ENCODE measurements at regions not wholly inside any gene's neighbourhood (a gene's known extent, or its start where the extent isn't known, plus 50 kb on each side); places are given as distances from the start of the nearest gene placed in this dataset.

DNA sequence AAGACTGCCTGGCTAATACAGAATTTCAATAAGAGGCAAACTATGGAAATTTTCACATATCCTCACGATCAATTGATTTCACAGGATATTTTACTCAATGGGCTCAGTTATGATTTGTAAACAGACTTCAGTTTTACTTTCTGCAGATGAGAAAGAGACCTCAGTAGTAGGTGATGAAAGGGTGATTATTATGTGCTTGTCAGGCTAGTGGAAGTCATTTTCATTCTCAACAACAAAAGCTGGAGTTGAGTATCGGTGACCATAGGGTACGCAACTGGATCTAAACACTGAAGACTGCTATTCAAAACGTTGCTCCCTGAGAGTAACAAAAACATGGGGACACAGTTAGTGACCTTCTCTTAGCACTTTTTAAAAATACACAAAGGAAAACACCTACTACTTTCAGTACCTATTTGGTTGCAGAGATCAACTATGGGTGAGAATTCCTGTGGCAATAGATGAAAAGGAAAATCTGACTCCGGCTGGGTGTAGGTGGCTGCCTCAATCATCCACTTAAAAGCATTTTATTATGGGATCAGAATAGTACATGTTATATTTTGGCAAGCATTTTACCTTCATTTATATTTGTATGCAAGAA lies 126.2 kb upstream of the VRK2 start:
- no peak overlapping the region for H3K4me3 ChIP-seq (ENCODE audit: low read depth in 2 of 2, low read length in 2 of 2)
- BruUV-seq (replicated peaks): no TSS peak
- H3K36me3 ChIP-seq (ENCODE audit: control insufficient read depth, insufficient read depth, low read length): no peaks in the 10 kb centered on the region
- POLR2A ChIA-PET: no interaction called here
- in situ Hi-C loops (cut with HindIII; ENCODE audit: low pct_unique_long_range_greater_than_20kb, low sequenced_read_pairs): no loop called here
- intact Hi-C loops (cut with micrococcal nuclease; ENCODE audit: unreplicated experiment): no loop called here
- no peaks in the 10 kb centered on the region for H3K27me3 ChIP-seq (ENCODE audit: control insufficient read depth, insufficient read depth, low read length)
- no peak for ATAC-seq
- no peaks in the 10 kb centered on the region for H3K9me3 ChIP-seq (ENCODE audit: control insufficient read depth, insufficient read depth, low read depth, low read length)
- CTCF ChIA-PET: no interaction called here
- no peaks in the 10 kb centered on the region for H3K4me1 ChIP-seq (ENCODE audit: control insufficient read depth, insufficient read depth, low read length)
- TF ChIP-seq, protein P1, sequence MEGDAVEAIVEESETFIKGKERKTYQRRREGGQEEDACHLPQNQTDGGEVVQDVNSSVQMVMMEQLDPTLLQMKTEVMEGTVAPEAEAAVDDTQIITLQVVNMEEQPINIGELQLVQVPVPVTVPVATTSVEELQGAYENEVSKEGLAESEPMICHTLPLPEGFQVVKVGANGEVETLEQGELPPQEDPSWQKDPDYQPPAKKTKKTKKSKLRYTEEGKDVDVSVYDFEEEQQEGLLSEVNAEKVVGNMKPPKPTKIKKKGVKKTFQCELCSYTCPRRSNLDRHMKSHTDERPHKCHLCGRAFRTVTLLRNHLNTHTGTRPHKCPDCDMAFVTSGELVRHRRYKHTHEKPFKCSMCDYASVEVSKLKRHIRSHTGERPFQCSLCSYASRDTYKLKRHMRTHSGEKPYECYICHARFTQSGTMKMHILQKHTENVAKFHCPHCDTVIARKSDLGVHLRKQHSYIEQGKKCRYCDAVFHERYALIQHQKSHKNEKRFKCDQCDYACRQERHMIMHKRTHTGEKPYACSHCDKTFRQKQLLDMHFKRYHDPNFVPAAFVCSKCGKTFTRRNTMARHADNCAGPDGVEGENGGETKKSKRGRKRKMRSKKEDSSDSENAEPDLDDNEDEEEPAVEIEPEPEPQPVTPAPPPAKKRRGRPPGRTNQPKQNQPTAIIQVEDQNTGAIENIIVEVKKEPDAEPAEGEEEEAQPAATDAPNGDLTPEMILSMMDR (IDR thresholded peaks at IDR 0.05): no peak
- TF ChIP-seq TCF7L2 (IDR thresholded peaks at IDR 0.05; ENCODE audit: low read depth, low read length): no peak
- TF ChIP-seq, protein P2, sequence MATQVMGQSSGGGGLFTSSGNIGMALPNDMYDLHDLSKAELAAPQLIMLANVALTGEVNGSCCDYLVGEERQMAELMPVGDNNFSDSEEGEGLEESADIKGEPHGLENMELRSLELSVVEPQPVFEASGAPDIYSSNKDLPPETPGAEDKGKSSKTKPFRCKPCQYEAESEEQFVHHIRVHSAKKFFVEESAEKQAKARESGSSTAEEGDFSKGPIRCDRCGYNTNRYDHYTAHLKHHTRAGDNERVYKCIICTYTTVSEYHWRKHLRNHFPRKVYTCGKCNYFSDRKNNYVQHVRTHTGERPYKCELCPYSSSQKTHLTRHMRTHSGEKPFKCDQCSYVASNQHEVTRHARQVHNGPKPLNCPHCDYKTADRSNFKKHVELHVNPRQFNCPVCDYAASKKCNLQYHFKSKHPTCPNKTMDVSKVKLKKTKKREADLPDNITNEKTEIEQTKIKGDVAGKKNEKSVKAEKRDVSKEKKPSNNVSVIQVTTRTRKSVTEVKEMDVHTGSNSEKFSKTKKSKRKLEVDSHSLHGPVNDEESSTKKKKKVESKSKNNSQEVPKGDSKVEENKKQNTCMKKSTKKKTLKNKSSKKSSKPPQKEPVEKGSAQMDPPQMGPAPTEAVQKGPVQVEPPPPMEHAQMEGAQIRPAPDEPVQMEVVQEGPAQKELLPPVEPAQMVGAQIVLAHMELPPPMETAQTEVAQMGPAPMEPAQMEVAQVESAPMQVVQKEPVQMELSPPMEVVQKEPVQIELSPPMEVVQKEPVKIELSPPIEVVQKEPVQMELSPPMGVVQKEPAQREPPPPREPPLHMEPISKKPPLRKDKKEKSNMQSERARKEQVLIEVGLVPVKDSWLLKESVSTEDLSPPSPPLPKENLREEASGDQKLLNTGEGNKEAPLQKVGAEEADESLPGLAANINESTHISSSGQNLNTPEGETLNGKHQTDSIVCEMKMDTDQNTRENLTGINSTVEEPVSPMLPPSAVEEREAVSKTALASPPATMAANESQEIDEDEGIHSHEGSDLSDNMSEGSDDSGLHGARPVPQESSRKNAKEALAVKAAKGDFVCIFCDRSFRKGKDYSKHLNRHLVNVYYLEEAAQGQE (IDR thresholded peaks at IDR 0.05; ENCODE audit: insufficient read depth in 1 of 2, low read depth in 2 of 2, low read length in 1 of 2): no peak
- no peak for TF ChIP-seq POLR2AphosphoS5 (IDR thresholded peaks at IDR 0.05; ENCODE audit: low read depth, low read length)
- TF ChIP-seq SIN3A (IDR thresholded peaks at IDR 0.05; ENCODE audit: borderline replicate concordance, insufficient read depth, low read depth, low read length): no peak
- DNase-seq (ENCODE audit: low read depth, low spot score): no peak
- no peak overlapping the region for H3K27ac ChIP-seq (ENCODE audit: low read length)

DNA sequence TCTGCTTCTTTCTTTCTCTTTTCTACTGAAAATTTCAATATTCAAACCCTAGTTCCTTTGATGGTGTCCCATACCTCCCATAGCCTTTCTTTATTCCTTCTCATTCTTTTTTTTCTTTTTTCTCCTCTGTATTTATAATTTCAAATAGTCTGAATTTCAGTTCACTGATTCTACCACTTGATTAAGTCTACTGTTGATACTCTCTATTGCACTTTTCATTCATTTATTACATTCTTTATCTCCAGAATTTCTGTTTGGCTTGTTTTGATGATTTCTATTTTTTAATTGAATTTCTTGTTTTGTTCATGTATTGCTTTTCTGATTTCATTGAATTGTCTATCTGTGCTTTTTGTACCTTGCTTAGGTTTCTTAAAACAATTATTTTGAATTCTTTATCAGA lies 111.9 kb upstream of the VRK2 start:
- H3K36me3 ChIP-seq (ENCODE audit: control insufficient read depth, insufficient read depth, low read length): no peaks in the 10 kb centered on the region
- TF ChIP-seq SIN3A (IDR thresholded peaks at IDR 0.05; ENCODE audit: borderline replicate concordance, insufficient read depth, low read depth, low read length) (no peak), TCF7L2 (IDR thresholded peaks at IDR 0.05; ENCODE audit: low read depth, low read length) (no peak), POLR2AphosphoS5 (IDR thresholded peaks at IDR 0.05; ENCODE audit: low read depth, low read length) (no peak)
- TF ChIP-seq, protein P1 (IDR thresholded peaks at IDR 0.05): no peak
- TF ChIP-seq, protein P2 (IDR thresholded peaks at IDR 0.05; ENCODE audit: insufficient read depth in 1 of 2, low read depth in 2 of 2, low read length in 1 of 2): no peak
- no TSS peak for BruUV-seq (replicated peaks)
- H3K9me3 ChIP-seq (ENCODE audit: control insufficient read depth, insufficient read depth, low read depth, low read length): peaks cover 15% of the 10 kb centered on the region
- CTCF ChIA-PET: no interaction called here
- in situ Hi-C loops (cut with HindIII; ENCODE audit: low pct_unique_long_range_greater_than_20kb, low sequenced_read_pairs): no loop called here
- no peak for DNase-seq (ENCODE audit: low read depth, low spot score)
- H3K27ac ChIP-seq (ENCODE audit: low read length): no peak overlapping the region
- no peaks in the 10 kb centered on the region for H3K27me3 ChIP-seq (ENCODE audit: control insufficient read depth, insufficient read depth, low read length)
- intact Hi-C loops (cut with micrococcal nuclease; ENCODE audit: unreplicated experiment): no loop called here
- H3K4me1 ChIP-seq (ENCODE audit: control insufficient read depth, insufficient read depth, low read length): no peaks in the 10 kb centered on the region
- H3K4me3 ChIP-seq (ENCODE audit: low read depth in 2 of 2, low read length in 2 of 2): no peak overlapping the region
- ATAC-seq: no peak
- POLR2A ChIA-PET: no interaction called here

All from Panc1 (cell line).